WTC11 (cell line): ENCODE measurements at regions not wholly inside any gene's neighbourhood (a gene's known extent, or its start where the extent isn't known, plus 50 kb on each side); places are given as distances from the start of the nearest gene placed in this dataset.

Experiments used
- ATAC-seq: fragments of 200-7000 bp; cut with Tn5 transposase; 2 replicates; pipeline ENCODE4 v1.10.0; 2021; ENCODE audit warnings: mild to moderate bottlenecking, moderate library complexity
- CTCF ChIA-PET: fragments of 300-600 bp; sonication (Branson Sonifier 250); formaldehyde crosslinking; loops from one replicate; lab custom pipeline; 2021; ENCODE audit warnings: antibody characterized with exemption; lab: Charles Lee
- POLR2A ChIA-PET: fragments of 350-600 bp; sonication (Branson Sonifier 250); formaldehyde crosslinking; loops from one replicate; lab custom pipeline; 2021; ENCODE audit warnings: antibody characterized with exemption; lab: Charles Lee
- DNase-seq: peaks from one replicate; pipeline ENCODE4 v3.0.0; 2021; ENCODE audit warnings: low spot score
- H3K27ac Mint-ChIP-seq: 2 replicates; pipeline ENCODE4 v1.8.0; 2021; ENCODE audit warnings: mixed read lengths
- H3K27me3 Mint-ChIP-seq: 2 replicates; pipeline ENCODE4 v1.8.0; 2021; ENCODE audit warnings: low read depth, mild to moderate bottlenecking, moderate library complexity, mixed read lengths
- H3K36me3 Mint-ChIP-seq: 2 replicates; pipeline ENCODE4 v1.8.0; 2021; ENCODE audit warnings: mixed read lengths
- H3K4me1 Mint-ChIP-seq: 2 replicates; pipeline ENCODE4 v1.8.0; 2022; ENCODE audit warnings: mixed read lengths
- H3K4me3 Mint-ChIP-seq: 2 replicates; pipeline ENCODE4 v1.8.0; 2021; ENCODE audit warnings: mild to moderate bottlenecking, moderate library complexity, mixed read lengths
- H3K9me3 Mint-ChIP-seq: 2 replicates; pipeline ENCODE4 v1.8.0; 2021; ENCODE audit warnings: mixed read lengths
- ATF1 ChIP-seq: sonication (generic); formaldehyde crosslinking; IDR thresholded peaks from 2 replicates; pipeline ENCODE4 v1.8.1; 2023; ENCODE audit warnings: mild to moderate bottlenecking, moderate library complexity, missing genetic modification reagents
- CBFB ChIP-seq: sonication (generic); formaldehyde crosslinking; IDR thresholded peaks from 2 replicates; pipeline ENCODE4 v1.8.1; 2022; ENCODE audit warnings: mild to moderate bottlenecking, low read depth, missing genetic modification reagents
- CREM ChIP-seq: sonication (generic); formaldehyde crosslinking; IDR thresholded peaks from 2 replicates; pipeline ENCODE4 v1.8.1; 2022; ENCODE audit warnings: mild to moderate bottlenecking, missing genetic modification reagents, moderate library complexity
- EMX1 ChIP-seq: fragments of 250-450 bp; sonication (Bioruptor Pico); IDR thresholded peaks from 2 replicates; pipeline ENCODE4 v1.8.0; 2021; ENCODE audit warnings: mild to moderate bottlenecking
- ESRRA ChIP-seq: sonication (generic); formaldehyde crosslinking; IDR thresholded peaks from 2 replicates; pipeline ENCODE4 v1.8.1; 2022; ENCODE audit warnings: mild to moderate bottlenecking, missing genetic modification reagents, borderline replicate concordance
- FOXP1 ChIP-seq: sonication (generic); formaldehyde crosslinking; IDR thresholded peaks from 2 replicates; pipeline ENCODE4 v1.8.0; 2022; ENCODE audit warnings: missing genetic modification reagents, mild to moderate bottlenecking, moderate library complexity, borderline replicate concordance
- GRHL2 ChIP-seq: fragments of 250-450 bp; sonication (Bioruptor Pico); IDR thresholded peaks from 2 replicates; pipeline ENCODE4 v1.8.0; 2022; ENCODE audit warnings: mild to moderate bottlenecking, moderate library complexity; ENCODE audit not compliant: insufficient replicate concordance, severe bottlenecking
- HMGA2 ChIP-seq: fragments of 250-450 bp; sonication (Bioruptor Pico); IDR thresholded peaks from 2 replicates; pipeline ENCODE4 v1.4.0; 2021; ENCODE audit warnings: mild to moderate bottlenecking, moderate library complexity
- IRF2 ChIP-seq: sonication (generic); formaldehyde crosslinking; IDR thresholded peaks from 2 replicates; pipeline ENCODE4 v1.8.0; 2022; ENCODE audit warnings: low read depth, missing genetic modification reagents, borderline replicate concordance
- KAT7 ChIP-seq: sonication (generic); formaldehyde crosslinking; IDR thresholded peaks from 2 replicates; pipeline ENCODE4 v1.8.1; 2023; ENCODE audit warnings: missing genetic modification reagents, mild to moderate bottlenecking, borderline replicate concordance
- MXD4 ChIP-seq: fragments of 250-450 bp; sonication (Bioruptor Pico); IDR thresholded peaks from 2 replicates; pipeline ENCODE4 v1.8.0; 2021; ENCODE audit warnings: mild to moderate bottlenecking, moderate library complexity, borderline replicate concordance
- MYBL2 ChIP-seq: sonication (generic); formaldehyde crosslinking; IDR thresholded peaks from 2 replicates; pipeline ENCODE4 v1.8.1; 2023; ENCODE audit warnings: mild to moderate bottlenecking, moderate library complexity, missing genetic modification reagents
- NR2C2 ChIP-seq: sonication (generic); formaldehyde crosslinking; IDR thresholded peaks from 2 replicates; pipeline ENCODE4 v1.8.0; 2022; ENCODE audit warnings: mild to moderate bottlenecking, missing genetic modification reagents
- PREB ChIP-seq: sonication (generic); formaldehyde crosslinking; IDR thresholded peaks from 2 replicates; pipeline ENCODE4 v1.8.1; 2022; ENCODE audit warnings: mild to moderate bottlenecking, missing genetic modification reagents, moderate library complexity, borderline replicate concordance
- RELA ChIP-seq: sonication (generic); formaldehyde crosslinking; IDR thresholded peaks from 2 replicates; pipeline ENCODE4 v1.8.1; 2022; ENCODE audit warnings: missing genetic modification reagents, mild to moderate bottlenecking, borderline replicate concordance
- TCF7 ChIP-seq: sonication (generic); formaldehyde crosslinking; IDR thresholded peaks from 2 replicates; pipeline ENCODE4 v1.8.0; 2022; ENCODE audit warnings: mild to moderate bottlenecking, low read depth, missing genetic modification reagents, moderate library complexity
- ZBTB21 ChIP-seq: sonication (generic); formaldehyde crosslinking; IDR thresholded peaks from 2 replicates; pipeline ENCODE4 v1.8.1; 2023; ENCODE audit warnings: mild to moderate bottlenecking, missing genetic modification reagents, borderline replicate concordance
- ZNF138 ChIP-seq: sonication (generic); formaldehyde crosslinking; conservative IDR thresholded peaks from 2 replicates; pipeline ENCODE4 v1.8.1; 2022; ENCODE audit warnings: mild to moderate bottlenecking, moderate library complexity, missing genetic modification reagents
- ZNF232 ChIP-seq: sonication (generic); formaldehyde crosslinking; IDR thresholded peaks from 2 replicates; pipeline ENCODE4 v1.8.0; 2022; ENCODE audit warnings: mild to moderate bottlenecking, missing genetic modification reagents
- ZNF423 ChIP-seq: fragments of 250-450 bp; sonication (Bioruptor Pico); IDR thresholded peaks from 2 replicates; pipeline ENCODE4 v2.1.2; 2022; ENCODE audit warnings: mild to moderate bottlenecking, moderate library complexity
- ZNF425 ChIP-seq: fragments of 250-450 bp; sonication (Bioruptor Pico); conservative IDR thresholded peaks from 2 replicates; pipeline ENCODE4 v1.9.0; 2021; ENCODE audit warnings: mild to moderate bottlenecking
- ZNF671 ChIP-seq: fragments of 250-450 bp; sonication (Bioruptor Pico); IDR thresholded peaks from 2 replicates; pipeline ENCODE4 v1.8.0; 2021; ENCODE audit warnings: mild to moderate bottlenecking
- TF ChIP-seq, protein P1 (sequence below): fragments of 200-600 bp; IDR thresholded peaks from 2 replicates; pipeline ENCODE4 v1.8.0; 2022; ENCODE audit warnings: antibody characterized with exemption
- TF ChIP-seq, protein P2 (sequence below): sonication (generic); formaldehyde crosslinking; IDR thresholded peaks from 2 replicates; pipeline ENCODE4 v1.8.0; 2022; ENCODE audit warnings: mild to moderate bottlenecking, missing genetic modification reagents
- TF ChIP-seq, protein P3 (sequence below): sonication (generic); formaldehyde crosslinking; conservative IDR thresholded peaks from 2 replicates; pipeline ENCODE4 v1.8.1; 2022; ENCODE audit warnings: mild to moderate bottlenecking, missing genetic modification reagents
- TF ChIP-seq, protein P4 (sequence below): sonication (generic); formaldehyde crosslinking; IDR thresholded peaks from 2 replicates; pipeline ENCODE4 v1.8.0; 2022; ENCODE audit warnings: missing genetic modification reagents

- H3K4me3 Mint-ChIP-seq = no peak overlapping the region
- TF ChIP-seq ZNF671 (CRISPR knock-in tag) (no peak), CBFB (CRISPR knock-in tag) (no peak), ZNF138 (CRISPR knock-in tag) (no peak), ZBTB21 (CRISPR knock-in tag) (no peak), ZNF232 (CRISPR knock-in tag) (no peak), ATF1 (no peak), FOXP1 (CRISPR knock-in tag) (no peak), RELA (CRISPR knock-in tag) (no peak), MXD4 (CRISPR knock-in tag) (no peak), TCF7 (CRISPR knock-in tag) (no peak), GRHL2 (no peak), KAT7 (CRISPR knock-in tag) (no peak), ESRRA (CRISPR knock-in tag) (no peak), CREM (CRISPR knock-in tag) (no peak), ZNF425 (CRISPR knock-in tag) (no peak)
- TF ChIP-seq, protein P1, sequence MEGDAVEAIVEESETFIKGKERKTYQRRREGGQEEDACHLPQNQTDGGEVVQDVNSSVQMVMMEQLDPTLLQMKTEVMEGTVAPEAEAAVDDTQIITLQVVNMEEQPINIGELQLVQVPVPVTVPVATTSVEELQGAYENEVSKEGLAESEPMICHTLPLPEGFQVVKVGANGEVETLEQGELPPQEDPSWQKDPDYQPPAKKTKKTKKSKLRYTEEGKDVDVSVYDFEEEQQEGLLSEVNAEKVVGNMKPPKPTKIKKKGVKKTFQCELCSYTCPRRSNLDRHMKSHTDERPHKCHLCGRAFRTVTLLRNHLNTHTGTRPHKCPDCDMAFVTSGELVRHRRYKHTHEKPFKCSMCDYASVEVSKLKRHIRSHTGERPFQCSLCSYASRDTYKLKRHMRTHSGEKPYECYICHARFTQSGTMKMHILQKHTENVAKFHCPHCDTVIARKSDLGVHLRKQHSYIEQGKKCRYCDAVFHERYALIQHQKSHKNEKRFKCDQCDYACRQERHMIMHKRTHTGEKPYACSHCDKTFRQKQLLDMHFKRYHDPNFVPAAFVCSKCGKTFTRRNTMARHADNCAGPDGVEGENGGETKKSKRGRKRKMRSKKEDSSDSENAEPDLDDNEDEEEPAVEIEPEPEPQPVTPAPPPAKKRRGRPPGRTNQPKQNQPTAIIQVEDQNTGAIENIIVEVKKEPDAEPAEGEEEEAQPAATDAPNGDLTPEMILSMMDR = no peak
- TF ChIP-seq, protein P2, sequence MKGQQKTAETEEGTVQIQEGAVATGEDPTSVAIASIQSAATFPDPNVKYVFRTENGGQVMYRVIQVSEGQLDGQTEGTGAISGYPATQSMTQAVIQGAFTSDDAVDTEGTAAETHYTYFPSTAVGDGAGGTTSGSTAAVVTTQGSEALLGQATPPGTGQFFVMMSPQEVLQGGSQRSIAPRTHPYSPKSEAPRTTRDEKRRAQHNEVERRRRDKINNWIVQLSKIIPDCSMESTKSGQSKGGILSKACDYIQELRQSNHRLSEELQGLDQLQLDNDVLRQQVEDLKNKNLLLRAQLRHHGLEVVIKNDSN (CRISPR knock-in tag) = no peak
- TF ChIP-seq, protein P3, sequence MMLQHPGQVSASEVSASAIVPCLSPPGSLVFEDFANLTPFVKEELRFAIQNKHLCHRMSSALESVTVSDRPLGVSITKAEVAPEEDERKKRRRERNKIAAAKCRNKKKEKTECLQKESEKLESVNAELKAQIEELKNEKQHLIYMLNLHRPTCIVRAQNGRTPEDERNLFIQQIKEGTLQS (CRISPR knock-in tag) = no peak
- H3K27ac Mint-ChIP-seq = no peak overlapping the region
- H3K9me3 Mint-ChIP-seq = peaks cover 15% of the 10 kb centered on the region
- no peaks in the 10 kb centered on the region for H3K4me1 Mint-ChIP-seq
- DNase-seq = no peak
- CTCF ChIA-PET = no interaction called here
- POLR2A ChIA-PET = no interaction called here
- ATAC-seq = no peak
- H3K36me3 Mint-ChIP-seq = peaks cover 22% of the 10 kb centered on the region
- H3K27me3 Mint-ChIP-seq = peaks cover 1% of the 10 kb centered on the region; the same call in 1 of the 2 replicates
These were observed 385.8 kb downstream of the KCNRG start for GRCh38 chr13:50401049-50401505.

DNA sequence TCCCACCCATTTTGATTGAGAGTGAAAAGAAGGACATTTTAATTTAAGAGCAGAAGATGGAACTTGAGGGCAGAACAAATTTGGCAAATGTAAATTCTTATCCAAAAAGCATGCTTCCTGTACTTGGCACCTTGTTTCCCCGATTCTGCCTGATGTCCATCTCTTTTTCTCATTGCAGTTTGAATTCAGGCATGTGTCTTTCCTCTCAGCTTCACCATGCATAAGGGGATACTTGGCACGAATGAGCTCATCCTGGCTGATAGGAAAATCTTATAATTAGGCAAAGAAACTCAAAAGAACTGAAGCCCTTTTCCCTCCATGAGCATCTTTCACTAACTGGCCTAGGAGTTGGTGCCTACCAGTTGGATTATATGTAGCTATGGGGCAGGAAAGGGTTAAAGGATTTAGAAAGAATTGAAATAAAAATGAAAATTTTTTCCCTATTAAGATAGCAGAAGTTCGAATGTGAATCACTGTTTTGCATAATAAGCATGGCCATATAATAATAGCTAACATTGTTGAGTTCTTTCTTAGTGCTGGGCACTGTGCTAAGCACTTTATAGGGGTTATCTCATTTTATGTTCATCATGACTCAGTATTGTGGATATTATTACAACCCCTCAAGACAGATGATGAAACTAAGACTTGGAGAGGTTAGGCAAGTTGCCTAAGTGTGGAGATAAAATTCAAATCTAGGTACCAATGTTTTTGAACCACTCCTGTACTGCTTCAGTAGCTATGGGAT lies 386.6 kb downstream of the KCNRG start:
- Mint-ChIP-seq H3K36me3 (peaks cover 22% of the 10 kb centered on the region), H3K9me3 (peaks cover 15% of the 10 kb centered on the region), H3K4me1 (peaks cover 1% of the 10 kb centered on the region; the same call in 1 of the 2 replicates), H3K4me3 (no peak overlapping the region), H3K27me3 (peaks cover 2% of the 10 kb centered on the region; the same call in 1 of the 2 replicates), H3K27ac (no peak overlapping the region)
- ChIA-PET POLR2A (no interaction called here), CTCF (no interaction called here)
- DNase-seq (no peak), ATAC-seq (no peak)
- TF ChIP-seq PREB (CRISPR knock-in tag) (no peak), ZNF423 (no peak), NR2C2 (CRISPR knock-in tag) (no peak), IRF2 (CRISPR knock-in tag) (no peak), MXD4 (CRISPR knock-in tag) (no peak), MYBL2 (no peak), EMX1 (CRISPR knock-in tag) (no peak), ZNF138 (CRISPR knock-in tag) (no peak), HMGA2 (no peak)
- TF ChIP-seq, protein P4, sequence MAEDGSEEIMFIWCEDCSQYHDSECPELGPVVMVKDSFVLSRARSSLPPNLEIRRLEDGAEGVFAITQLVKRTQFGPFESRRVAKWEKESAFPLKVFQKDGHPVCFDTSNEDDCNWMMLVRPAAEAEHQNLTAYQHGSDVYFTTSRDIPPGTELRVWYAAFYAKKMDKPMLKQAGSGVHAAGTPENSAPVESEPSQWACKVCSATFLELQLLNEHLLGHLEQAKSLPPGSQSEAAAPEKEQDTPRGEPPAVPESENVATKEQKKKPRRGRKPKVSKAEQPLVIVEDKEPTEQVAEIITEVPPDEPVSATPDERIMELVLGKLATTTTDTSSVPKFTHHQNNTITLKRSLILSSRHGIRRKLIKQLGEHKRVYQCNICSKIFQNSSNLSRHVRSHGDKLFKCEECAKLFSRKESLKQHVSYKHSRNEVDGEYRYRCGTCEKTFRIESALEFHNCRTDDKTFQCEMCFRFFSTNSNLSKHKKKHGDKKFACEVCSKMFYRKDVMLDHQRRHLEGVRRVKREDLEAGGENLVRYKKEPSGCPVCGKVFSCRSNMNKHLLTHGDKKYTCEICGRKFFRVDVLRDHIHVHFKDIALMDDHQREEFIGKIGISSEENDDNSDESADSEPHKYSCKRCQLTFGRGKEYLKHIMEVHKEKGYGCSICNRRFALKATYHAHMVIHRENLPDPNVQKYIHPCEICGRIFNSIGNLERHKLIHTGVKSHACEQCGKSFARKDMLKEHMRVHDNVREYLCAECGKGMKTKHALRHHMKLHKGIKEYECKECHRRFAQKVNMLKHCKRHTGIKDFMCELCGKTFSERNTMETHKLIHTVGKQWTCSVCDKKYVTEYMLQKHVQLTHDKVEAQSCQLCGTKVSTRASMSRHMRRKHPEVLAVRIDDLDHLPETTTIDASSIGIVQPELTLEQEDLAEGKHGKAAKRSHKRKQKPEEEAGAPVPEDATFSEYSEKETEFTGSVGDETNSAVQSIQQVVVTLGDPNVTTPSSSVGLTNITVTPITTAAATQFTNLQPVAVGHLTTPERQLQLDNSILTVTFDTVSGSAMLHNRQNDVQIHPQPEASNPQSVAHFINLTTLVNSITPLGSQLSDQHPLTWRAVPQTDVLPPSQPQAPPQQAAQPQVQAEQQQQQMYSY (CRISPR knock-in tag) = no peak
